H1 (cell line): ENCODE measurements at regions not wholly inside any gene's neighbourhood (a gene's known extent, or its start where the extent isn't known, plus 50 kb on each side); places are given as distances from the start of the nearest gene placed in this dataset.

Experiments
- CTCF ChIA-PET: fragments of 300-600 bp; sonication (Branson Sonifier 250); formaldehyde crosslinking; loops from one replicate; lab custom pipeline; 2021; ENCODE audit not compliant: partially characterized antibody; lab: Charles Lee
- POLR2A ChIA-PET: fragments of 300-600 bp; sonication (Branson Sonifier 250); formaldehyde crosslinking; loops from one replicate; lab custom pipeline; 2021; ENCODE audit warnings: inconsistent platforms; ENCODE audit not compliant: partially characterized antibody; lab: Charles Lee
- DNase-seq, 2 experiments: peaks; one replicate each; pipeline versions ENCODE4 v3.0.0 to v3.0.0-alpha.2; 2010 to 2022; ENCODE audit warnings: low spot score in 2 of 2, low read depth in 1 of 2, mixed read lengths in 1 of 2
- FAIRE-seq: peaks from 2 replicates; lab custom pipeline; 2011; peaks lifted over from hg19 to GRCh38; lab: Jason Lieb, UNC
- H2AFZ ChIP-seq: 2 replicates; pipeline ENCODE4 v1.8.1; 2012; ENCODE audit warnings: low read length, inconsistent platforms
- H2AK5ac ChIP-seq: 2 replicates; pipeline ENCODE4 v1.6.1; 2013; ENCODE audit warnings: low read depth, low read length
- H2BK120ac ChIP-seq: replicated peaks from 2 replicates; pipeline ENCODE3; 2013; ENCODE audit warnings: low read depth, low read length, inconsistent platforms
- H2BK12ac ChIP-seq: 2 replicates; pipeline ENCODE4 v1.6.1; 2013; ENCODE audit warnings: low read depth, low read length
- H2BK15ac ChIP-seq: 2 replicates; pipeline ENCODE4 v1.6.1; 2013; ENCODE audit warnings: low read length
- H2BK20ac ChIP-seq: 2 replicates; pipeline ENCODE4 v1.6.1; 2013; ENCODE audit warnings: low read length
- H2BK5ac ChIP-seq: 2 replicates; pipeline ENCODE4 v1.6.1; 2013; ENCODE audit warnings: low read depth, low read length
- H3K14ac ChIP-seq: 2 replicates; pipeline ENCODE4 v1.6.1; 2013; ENCODE audit warnings: inconsistent platforms; ENCODE audit not compliant: insufficient read length
- H3K18ac ChIP-seq: 2 replicates; pipeline ENCODE4 v1.6.1; 2013; ENCODE audit warnings: low read length; ENCODE audit errors: extremely low read depth
- H3K23ac ChIP-seq: 2 replicates; pipeline ENCODE4 v1.6.1; 2013; ENCODE audit warnings: inconsistent platforms; ENCODE audit not compliant: insufficient read length
- H3K23me2 ChIP-seq: 2 replicates; pipeline ENCODE4 v1.6.1; 2013; ENCODE audit warnings: low read depth, low read length
- H3K27ac ChIP-seq: 2 replicates; pipeline ENCODE4 v1.6.1; 2011; ENCODE audit warnings: low read depth, low read length, inconsistent platforms
- H3K27me3 ChIP-seq, 4 experiments: replicated peaks in 1 of 4; 1 replicate in 1 of 4; 2 replicates in 3 of 4; pipeline versions ENCODE4 v1.6.1 to v1.8.1; 2011 to 2013; ENCODE audit warnings: low read length in 3 of 4, mild to moderate bottlenecking in 3 of 4, inconsistent platforms in 2 of 4, mixed read lengths in 2 of 4, moderate library complexity in 1 of 4; ENCODE audit not compliant: control insufficient read depth in 3 of 4, insufficient read depth in 3 of 4; ENCODE audit errors: extremely low read depth in 1 of 4
- H3K36me3 ChIP-seq, 4 experiments: 2 replicates each; pipeline versions ENCODE4 v1.6.1 to v1.8.1; 2011 to 2013; ENCODE audit warnings: mild to moderate bottlenecking in 4 of 4, low read length in 3 of 4, moderate library complexity in 2 of 4, control low read depth in 1 of 4, inconsistent platforms in 1 of 4; ENCODE audit not compliant: insufficient read depth in 4 of 4, control insufficient read depth in 2 of 4
- H3K4ac ChIP-seq: replicated peaks from 2 replicates; pipeline ENCODE3; 2013; ENCODE audit warnings: low read length, low read depth, mixed read lengths, inconsistent platforms; ENCODE audit not compliant: insufficient read length
- H3K4me1 ChIP-seq, 4 experiments: replicated peaks in 1 of 4; 1 replicate in 1 of 4; 2 replicates in 3 of 4; pipeline versions ENCODE4 v1.6.1 to v1.8.1; 2011 to 2013; ENCODE audit warnings: low read length in 3 of 4, inconsistent platforms in 2 of 4, mixed read lengths in 1 of 4; ENCODE audit not compliant: insufficient read depth in 4 of 4, control insufficient read depth in 3 of 4
- H3K4me2 ChIP-seq, 2 experiments: 2 replicates each; pipeline versions ENCODE4 v1.6.1 to v1.8.1; 2011 to 2013; ENCODE audit warnings: low read depth in 2 of 2, low read length in 2 of 2, control low read depth in 1 of 2, inconsistent platforms in 1 of 2, mild to moderate bottlenecking in 1 of 2; ENCODE audit not compliant: insufficient read depth in 1 of 2
- H3K4me3 ChIP-seq, 4 experiments: fragments of 200-600, 300-600 bp in 1 of 4; sonication (generic), shearing (Covaris generic), sonication (Bioruptor Twin) in 1 of 4; 2 replicates each; pipeline versions ENCODE4 v1.5.1 to v1.8.1; 2011 to 2016; ENCODE audit warnings: low read length in 4 of 4, low read depth in 3 of 4, control low read depth in 2 of 4, inconsistent platforms in 2 of 4, mild to moderate bottlenecking in 2 of 4, mixed read lengths in 1 of 4, moderate library complexity in 1 of 4; ENCODE audit not compliant: insufficient read depth in 2 of 4; ENCODE audit errors: extremely low read depth in 1 of 4
- H3K56ac ChIP-seq: replicated peaks from 2 replicates; pipeline ENCODE3; 2013; ENCODE audit warnings: low read depth, mild to moderate bottlenecking, mixed read lengths, low read length, inconsistent platforms; ENCODE audit not compliant: insufficient read length
- H3K79me1 ChIP-seq: 2 replicates; pipeline ENCODE4 v1.6.1; 2013; ENCODE audit warnings: low read depth, low read length, control low read depth
- H3K79me2 ChIP-seq, 2 experiments: 2 replicates each; pipeline versions ENCODE4 v1.6.1 to v1.8.1; 2012 to 2013; ENCODE audit warnings: low read length in 2 of 2, mild to moderate bottlenecking in 2 of 2, inconsistent platforms in 1 of 2; ENCODE audit not compliant: insufficient read depth in 2 of 2, control insufficient read depth in 1 of 2
- H3K9ac ChIP-seq, 4 experiments: replicated peaks in 1 of 4; 1 replicate in 1 of 4; 2 replicates in 3 of 4; pipeline versions ENCODE4 v1.6.1 to v1.8.1; 2011 to 2013; ENCODE audit warnings: low read depth in 3 of 4, low read length in 3 of 4, control low read depth in 2 of 4, mild to moderate bottlenecking in 2 of 4, moderate library complexity in 2 of 4, inconsistent platforms in 1 of 4; ENCODE audit errors: extremely low read depth in 1 of 4
- H3K9me3 ChIP-seq, 2 experiments: 2 replicates each; pipeline versions ENCODE4 v1.6.1 to v1.8.1; 2012 to 2013; ENCODE audit warnings: mild to moderate bottlenecking in 2 of 2, moderate library complexity in 2 of 2, control low read depth in 1 of 2, inconsistent platforms in 1 of 2, low read depth in 1 of 2, low read length in 1 of 2, mixed read lengths in 1 of 2; ENCODE audit not compliant: insufficient read depth in 2 of 2
- H4K20me1 ChIP-seq, 2 experiments: replicated peaks in 1 of 2; 2 replicates each; pipeline versions ENCODE3 to v1.8.1; 2011 to 2013; ENCODE audit warnings: inconsistent platforms in 2 of 2, low read length in 2 of 2, mild to moderate bottlenecking in 1 of 2; ENCODE audit not compliant: insufficient read depth in 2 of 2, control insufficient read depth in 1 of 2
- H4K5ac ChIP-seq: 2 replicates; pipeline ENCODE4 v1.6.1; 2013; ENCODE audit warnings: low read length, low read depth, mixed read lengths, inconsistent platforms; ENCODE audit not compliant: insufficient read length
- H4K8ac ChIP-seq: 2 replicates; pipeline ENCODE4 v1.8.0; 2013; ENCODE audit warnings: mild to moderate bottlenecking, moderate library complexity, low read length, inconsistent platforms; ENCODE audit not compliant: insufficient read depth; ENCODE audit errors: extremely low read depth
- H4K91ac ChIP-seq: replicated peaks from 2 replicates; pipeline ENCODE3; 2013; ENCODE audit warnings: low read length, mixed read lengths, inconsistent platforms; ENCODE audit not compliant: insufficient read length
- ASH2L ChIP-seq: fragments of 200-600, 300-600 bp; sonication (generic); IDR thresholded peaks from one replicate; pipeline ENCODE4 v1.7.1; 2017; ENCODE audit warnings: low read length
- BACH1 ChIP-seq: IDR thresholded peaks from 2 replicates; pipeline ENCODE4 v1.6.1; 2012; ENCODE audit warnings: low read length, improper control_type of control experiment
- CBX8 ChIP-seq: fragments of 300-800, 300-1000 bp; sonication (generic); IDR thresholded peaks from 2 replicates; pipeline ENCODE4 v1.7.1; 2016; ENCODE audit warnings: low read depth, low read length, borderline replicate concordance
- CHD1 ChIP-seq: IDR thresholded peaks from 2 replicates; pipeline ENCODE4 v1.6.1; 2012; ENCODE audit warnings: low read depth, low read length, improper control_type of control experiment
- CREB1 ChIP-seq: IDR thresholded peaks from 2 replicates; pipeline ENCODE4 v1.6.1; 2012; ENCODE audit warnings: inconsistent platforms
- EGR1 ChIP-seq: IDR thresholded peaks from 2 replicates; pipeline ENCODE4 v1.6.1; 2011; ENCODE audit warnings: low read depth, low read length, borderline replicate concordance
- GABPA ChIP-seq: IDR thresholded peaks from 2 replicates; pipeline ENCODE4 v1.6.1; 2011; ENCODE audit warnings: mild to moderate bottlenecking, low read length, moderate library complexity, borderline replicate concordance; ENCODE audit not compliant: insufficient read depth
- KDM1A ChIP-seq: fragments of 200-600, 300-600 bp; sonication (generic); IDR thresholded peaks from 2 replicates; pipeline ENCODE4 v1.7.1; 2016; ENCODE audit warnings: mild to moderate bottlenecking, low read length, borderline replicate concordance
- KDM4A ChIP-seq: IDR thresholded peaks from one replicate; pipeline ENCODE4 v1.7.1; 2012; ENCODE audit warnings: low read depth, mild to moderate bottlenecking, moderate library complexity, low read length, inconsistent platforms; ENCODE audit not compliant: severe bottlenecking
- SIN3A ChIP-seq, 2 experiments: IDR thresholded peaks in 1 of 2; conservative IDR thresholded peaks in 1 of 2; 2 replicates each; pipeline ENCODE4 v1.6.1; 2011 to 2012; ENCODE audit warnings: low read length in 2 of 2, improper control_type of control experiment in 1 of 2, low read depth in 1 of 2, mild to moderate bottlenecking in 1 of 2
- SP2 ChIP-seq: IDR thresholded peaks from 2 replicates; pipeline ENCODE4 v1.6.1; 2012; ENCODE audit warnings: mild to moderate bottlenecking, low read length, inconsistent platforms
- WGBS, 2 experiments: shearing (Covaris generic) in 1 of 2; methylation state at CpG; one replicate each; pipeline versions ENCODE4 v1.1.6 to v1.1.7; 2013 to 2015; ENCODE audit warnings: low lambda C conversion rate in 2 of 2, mixed read lengths in 2 of 2, inconsistent platforms in 1 of 2, low coverage in 1 of 2, missing lambda C conversion rate in 1 of 2; ENCODE audit not compliant: insufficient replicate concordance in 2 of 2, insufficient coverage in 1 of 2, insufficient read length in 1 of 2; ENCODE audit errors: extremely low coverage in 1 of 2, missing lambda C conversion rate in 1 of 2; 5-methylcytosine and 5-hydroxymethylcytosine counted together
- TF ChIP-seq, protein P1 (sequence below): IDR thresholded peaks from 2 replicates; pipeline ENCODE4 v1.6.1; 2012; ENCODE audit warnings: low read length, inconsistent platforms

DNA sequence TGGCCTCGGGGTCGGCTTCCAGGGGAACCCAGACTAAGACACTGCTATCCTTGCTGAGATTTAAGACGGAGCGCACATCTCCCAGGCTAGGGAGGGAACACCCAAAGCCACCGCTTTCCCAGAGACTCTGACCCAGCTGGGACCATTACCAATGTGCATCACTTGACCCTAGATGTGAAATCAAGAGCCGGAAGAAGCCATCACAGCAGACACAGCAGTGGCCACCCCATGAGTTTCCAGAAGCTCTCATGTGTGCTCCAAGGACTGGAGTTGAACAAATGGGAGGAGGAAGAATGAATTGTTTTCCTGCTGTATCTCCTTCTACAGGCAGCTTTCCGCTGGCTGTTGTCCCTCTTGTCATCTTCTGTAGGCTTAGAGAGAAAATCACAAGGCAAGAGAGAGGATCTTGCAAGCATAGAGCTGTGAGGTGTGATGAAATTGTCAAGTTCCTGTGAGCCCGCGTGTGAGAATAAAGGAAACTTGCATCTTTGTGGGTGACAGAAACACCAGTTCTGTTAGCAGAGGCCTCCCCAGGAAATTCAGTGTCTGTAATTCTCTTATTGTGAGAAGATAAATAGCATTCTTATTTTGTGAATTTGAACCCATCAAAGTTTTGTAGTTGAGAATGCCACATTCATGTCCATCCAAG, 711.8 kb downstream of the UQCRFS1 start:
- Histone ChIP-seq H3K4me2 (no peak overlapping the region), H4K5ac (no peak overlapping the region), H3K36me3 (no peaks in the 10 kb centered on the region), H2BK12ac (0 out of 2 replicates have a peak overlapping the region, but pooled peaks have one; percentile 7), H3K79me2 (no peaks in the 10 kb centered on the region), H3K23me2 (no peaks in the 10 kb centered on the region; the same call in 1 of the 2 replicates), H4K91ac (no peak overlapping the region), H3K56ac (no peak overlapping the region), H4K8ac (no peak overlapping the region), H2BK15ac (no peak overlapping the region; the same call in 1 of the 2 replicates), H3K4ac (no peak overlapping the region), H3K4me1 (peaks cover 0 to 5% (median 2%) of the 10 kb centered on the region in 4 experiments; a peak in 4 of 7 replicates), H3K14ac (no peak overlapping the region), H3K23ac (no peak overlapping the region), H4K20me1 (no peaks in the 10 kb centered on the region), H2BK120ac (no peak overlapping the region), H3K4me3 (no peak overlapping the region), H2BK20ac (no peak overlapping the region), H3K27me3 (no peaks in the 10 kb centered on the region), H2AK5ac (no peak overlapping the region), H3K18ac (no peak overlapping the region), H3K79me1 (no peaks in the 10 kb centered on the region), H3K27ac (no peak overlapping the region), H3K9ac (no peak overlapping the region), H3K9me3 (no peaks in the 10 kb centered on the region), H2AFZ (no peak overlapping the region), H2BK5ac (no peak overlapping the region; the same call in 1 of the 2 replicates)
- FAIRE-seq: no peak
- ChIA-PET CTCF (interaction anchor here (0.8 to 1.2 kb wide), 3 partner anchors 16 to 34 kb away, joined by 3 to 4 read pairs (median 3); no protein-coding TSS in a partner anchor), POLR2A (interaction anchor here (0.9 kb wide), 1 partner anchor 31 kb away, joined by 4 read pairs; no protein-coding TSS in a partner anchor)
- no peak for DNase-seq
- WGBS, 2 experiments: 95% methylated on average over 9 of the region's 9 CpGs; no CpG with 5 or more reads in 1 of the 2 experiments
- TF ChIP-seq ASH2L (no peak), EGR1 (no peak), CREB1 (no peak), GABPA (no peak), SIN3A (conservative IDR thresholded peaks at IDR 0.05 in 1 of 2, IDR thresholded peaks at IDR 0.05 in 1 of 2; ENCODE audit: low read depth in 1 of 2, low read length in 2 of 2) (no peak), KDM4A (no peak), BACH1 (no peak), CBX8 (no peak), SP2 (no peak), KDM1A (no peak), CHD1 (no peak)
- TF ChIP-seq, protein P1, sequence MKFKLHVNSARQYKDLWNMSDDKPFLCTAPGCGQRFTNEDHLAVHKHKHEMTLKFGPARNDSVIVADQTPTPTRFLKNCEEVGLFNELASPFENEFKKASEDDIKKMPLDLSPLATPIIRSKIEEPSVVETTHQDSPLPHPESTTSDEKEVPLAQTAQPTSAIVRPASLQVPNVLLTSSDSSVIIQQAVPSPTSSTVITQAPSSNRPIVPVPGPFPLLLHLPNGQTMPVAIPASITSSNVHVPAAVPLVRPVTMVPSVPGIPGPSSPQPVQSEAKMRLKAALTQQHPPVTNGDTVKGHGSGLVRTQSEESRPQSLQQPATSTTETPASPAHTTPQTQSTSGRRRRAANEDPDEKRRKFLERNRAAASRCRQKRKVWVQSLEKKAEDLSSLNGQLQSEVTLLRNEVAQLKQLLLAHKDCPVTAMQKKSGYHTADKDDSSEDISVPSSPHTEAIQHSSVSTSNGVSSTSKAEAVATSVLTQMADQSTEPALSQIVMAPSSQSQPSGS: no peak
